Fibroblast of the aortic adventitia (primary cell): ENCODE measurements at regions not wholly inside any gene's neighbourhood (a gene's known extent, or its start where the extent isn't known, plus 50 kb on each side); places are given as distances from the start of the nearest gene placed in this dataset.

Source experiments
- DNase-seq: peaks from one replicate; pipeline ENCODE4 v3.0.0-alpha.2; 2010; ENCODE audit warnings: low read depth
- H3K4me3 ChIP-seq: 2 replicates; pipeline ENCODE4 v1.5.1; 2011; ENCODE audit warnings: low read depth, mild to moderate bottlenecking, control low read depth, low read length, moderate library complexity
- TF ChIP-seq, protein P1 (sequence below): IDR thresholded peaks from 2 replicates; pipeline ENCODE4 v1.5.1; 2011; ENCODE audit warnings: mild to moderate bottlenecking, low read length, control low read depth, inconsistent platforms; ENCODE audit not compliant: insufficient read depth

GRCh38 chr14:84401631-84402030, 1128.3 kb upstream of the FLRT2 start:
- H3K4me3 ChIP-seq = no peak overlapping the region
- TF ChIP-seq, protein P1, sequence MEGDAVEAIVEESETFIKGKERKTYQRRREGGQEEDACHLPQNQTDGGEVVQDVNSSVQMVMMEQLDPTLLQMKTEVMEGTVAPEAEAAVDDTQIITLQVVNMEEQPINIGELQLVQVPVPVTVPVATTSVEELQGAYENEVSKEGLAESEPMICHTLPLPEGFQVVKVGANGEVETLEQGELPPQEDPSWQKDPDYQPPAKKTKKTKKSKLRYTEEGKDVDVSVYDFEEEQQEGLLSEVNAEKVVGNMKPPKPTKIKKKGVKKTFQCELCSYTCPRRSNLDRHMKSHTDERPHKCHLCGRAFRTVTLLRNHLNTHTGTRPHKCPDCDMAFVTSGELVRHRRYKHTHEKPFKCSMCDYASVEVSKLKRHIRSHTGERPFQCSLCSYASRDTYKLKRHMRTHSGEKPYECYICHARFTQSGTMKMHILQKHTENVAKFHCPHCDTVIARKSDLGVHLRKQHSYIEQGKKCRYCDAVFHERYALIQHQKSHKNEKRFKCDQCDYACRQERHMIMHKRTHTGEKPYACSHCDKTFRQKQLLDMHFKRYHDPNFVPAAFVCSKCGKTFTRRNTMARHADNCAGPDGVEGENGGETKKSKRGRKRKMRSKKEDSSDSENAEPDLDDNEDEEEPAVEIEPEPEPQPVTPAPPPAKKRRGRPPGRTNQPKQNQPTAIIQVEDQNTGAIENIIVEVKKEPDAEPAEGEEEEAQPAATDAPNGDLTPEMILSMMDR = no peak
- DNase-seq = no peak

DNA sequence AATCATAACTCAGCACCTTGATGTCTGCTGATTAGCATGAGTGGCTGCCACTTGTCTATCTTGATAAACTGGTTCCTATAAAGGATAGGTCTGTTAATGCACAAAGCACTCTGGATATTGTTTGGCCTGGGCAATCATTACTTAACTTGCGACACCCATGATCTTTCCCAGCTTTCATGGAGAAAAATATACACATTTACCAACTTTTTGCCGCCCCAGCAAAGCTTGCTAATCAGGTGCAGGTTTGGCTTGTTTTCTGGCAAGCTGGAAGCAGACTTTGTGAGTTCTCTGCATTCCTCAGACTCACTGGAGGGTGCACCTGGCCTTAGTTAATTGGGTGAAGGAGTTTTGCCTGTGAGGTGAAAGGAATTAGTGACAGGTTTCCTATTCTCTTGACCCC, 1126.4 kb upstream of the FLRT2 start:
- TF ChIP-seq, protein P1 = no peak
- H3K4me3 ChIP-seq = no peak overlapping the region
- no peak for DNase-seq

- H3K4me3 ChIP-seq = no peak overlapping the region
These were observed 1125.7 kb upstream of the FLRT2 start for GRCh38 chr14:84404246-84404645.

GRCh38 chr14:84409435-84409834, 1120.5 kb upstream of the FLRT2 start:
- no peak for DNase-seq
- TF ChIP-seq, protein P1 = no peak

More at GRCh38 chr14:84404246-84404645, 1125.7 kb upstream of the FLRT2 start:
- TF ChIP-seq, protein P1 = no peak
- no peak for DNase-seq

DNA sequence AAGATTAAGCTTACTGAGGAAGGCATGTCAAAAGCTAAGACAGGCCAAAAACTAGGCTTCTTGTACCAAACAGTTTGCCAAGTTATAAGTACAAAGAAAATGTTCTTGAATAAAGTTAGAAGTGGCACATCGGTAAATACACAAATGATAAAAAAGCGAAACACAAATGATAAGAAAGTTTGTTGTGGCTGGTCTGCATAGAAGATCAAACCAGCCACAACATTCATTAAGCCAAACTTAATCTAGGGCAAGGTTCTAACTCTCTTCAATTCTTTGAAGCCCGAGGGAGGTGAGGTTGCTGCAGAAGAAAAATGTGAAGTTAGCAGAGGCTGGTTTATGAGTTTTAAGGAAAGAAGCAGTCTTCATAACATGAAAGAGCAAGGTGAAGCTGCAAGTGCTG, 1119.6 kb upstream of the FLRT2 start:
- TF ChIP-seq, protein P1 = no peak
- no peak overlapping the region for H3K4me3 ChIP-seq
- DNase-seq = no peak

More at GRCh38 chr14:84409435-84409834, 1120.5 kb upstream of the FLRT2 start:
- no peak overlapping the region for H3K4me3 ChIP-seq

GRCh38 chr14:84420221-84420620, 1109.7 kb upstream of the FLRT2 start:
- no peak overlapping the region for H3K4me3 ChIP-seq
- DNase-seq = no peak
- TF ChIP-seq, protein P1 = no peak

GRCh38 chr14:84421621-84422020, 1108.3 kb upstream of the FLRT2 start:
- no peak overlapping the region for H3K4me3 ChIP-seq
- TF ChIP-seq, protein P1 = no peak
- no peak for DNase-seq
